22Rv1 (cell line): ENCODE measurements at regions not wholly inside any gene's neighbourhood (a gene's known extent, or its start where the extent isn't known, plus 50 kb on each side); places are given as distances from the start of the nearest gene placed in this dataset.

ENCODE experiments used
- ZFX ChIP-seq: fragments of 450-650 bp; IDR thresholded peaks from 2 replicates; pipeline ENCODE4 v1.6.1; 2017; ENCODE audit warnings: antibody characterized with exemption, borderline replicate concordance
- TF ChIP-seq, protein P1 (sequence below): fragments of 450-650 bp; IDR thresholded peaks from 2 replicates; pipeline ENCODE4 v1.5.1; 2017; ENCODE audit warnings: mild to moderate bottlenecking

DNA sequence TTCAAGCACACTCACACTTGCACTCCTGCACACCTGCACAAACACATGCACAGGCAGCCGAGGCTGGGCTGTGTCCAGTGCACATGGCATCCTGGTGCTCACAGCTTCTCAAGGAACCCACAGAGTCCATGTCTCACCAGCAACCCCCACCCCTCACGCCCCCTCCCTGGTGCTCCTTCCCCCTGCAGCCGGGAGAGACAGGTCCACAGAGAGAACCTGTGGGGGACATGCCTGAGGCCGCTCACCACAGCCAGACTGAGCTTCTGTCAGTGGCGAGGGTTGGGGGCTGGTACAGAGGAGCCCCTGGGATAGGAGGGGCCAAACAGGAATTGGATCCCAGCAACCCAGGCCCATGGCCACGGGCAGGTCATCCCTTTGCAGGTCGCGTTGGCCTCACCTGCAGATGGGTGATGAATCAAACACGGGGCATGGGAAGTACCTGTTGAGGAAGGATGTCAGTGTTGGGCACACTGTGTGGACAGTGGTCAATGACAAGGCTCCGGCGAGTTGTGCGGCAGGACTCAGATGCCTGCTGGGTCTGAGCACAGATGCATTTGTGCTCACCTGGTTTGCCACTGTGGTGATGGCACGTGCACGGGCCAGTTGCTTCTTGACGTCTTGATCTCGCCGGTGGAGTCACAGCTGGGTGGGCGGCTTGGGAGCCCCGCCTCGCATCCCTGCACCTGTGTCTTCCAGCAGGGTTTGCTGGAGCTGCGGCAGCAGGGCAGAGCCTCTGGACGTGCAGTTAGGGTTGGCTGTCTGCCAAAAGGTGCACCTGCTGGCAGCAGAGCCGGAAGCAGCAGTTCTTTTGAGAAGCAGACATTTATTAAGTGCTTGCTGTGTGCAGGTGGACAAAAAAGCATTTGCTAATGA, 113.0 kb downstream of the ERMARD start:
- TF ChIP-seq, protein P1, sequence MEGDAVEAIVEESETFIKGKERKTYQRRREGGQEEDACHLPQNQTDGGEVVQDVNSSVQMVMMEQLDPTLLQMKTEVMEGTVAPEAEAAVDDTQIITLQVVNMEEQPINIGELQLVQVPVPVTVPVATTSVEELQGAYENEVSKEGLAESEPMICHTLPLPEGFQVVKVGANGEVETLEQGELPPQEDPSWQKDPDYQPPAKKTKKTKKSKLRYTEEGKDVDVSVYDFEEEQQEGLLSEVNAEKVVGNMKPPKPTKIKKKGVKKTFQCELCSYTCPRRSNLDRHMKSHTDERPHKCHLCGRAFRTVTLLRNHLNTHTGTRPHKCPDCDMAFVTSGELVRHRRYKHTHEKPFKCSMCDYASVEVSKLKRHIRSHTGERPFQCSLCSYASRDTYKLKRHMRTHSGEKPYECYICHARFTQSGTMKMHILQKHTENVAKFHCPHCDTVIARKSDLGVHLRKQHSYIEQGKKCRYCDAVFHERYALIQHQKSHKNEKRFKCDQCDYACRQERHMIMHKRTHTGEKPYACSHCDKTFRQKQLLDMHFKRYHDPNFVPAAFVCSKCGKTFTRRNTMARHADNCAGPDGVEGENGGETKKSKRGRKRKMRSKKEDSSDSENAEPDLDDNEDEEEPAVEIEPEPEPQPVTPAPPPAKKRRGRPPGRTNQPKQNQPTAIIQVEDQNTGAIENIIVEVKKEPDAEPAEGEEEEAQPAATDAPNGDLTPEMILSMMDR = no peak
- no peak for TF ChIP-seq ZFX
